GM18867 (cell line): ENCODE measurements at regions not wholly inside any gene's neighbourhood (a gene's known extent, or its start where the extent isn't known, plus 50 kb on each side); places are given as distances from the start of the nearest gene placed in this dataset.

ENCODE experiments used
- ATAC-seq: cut with Tn5 transposase; IDR thresholded peaks from one replicate; pipeline ENCODE4 v1.9.1; 2021; ENCODE audit warnings: mild to moderate bottlenecking, moderate library complexity; ENCODE audit not compliant: unreplicated experiment

DNA sequence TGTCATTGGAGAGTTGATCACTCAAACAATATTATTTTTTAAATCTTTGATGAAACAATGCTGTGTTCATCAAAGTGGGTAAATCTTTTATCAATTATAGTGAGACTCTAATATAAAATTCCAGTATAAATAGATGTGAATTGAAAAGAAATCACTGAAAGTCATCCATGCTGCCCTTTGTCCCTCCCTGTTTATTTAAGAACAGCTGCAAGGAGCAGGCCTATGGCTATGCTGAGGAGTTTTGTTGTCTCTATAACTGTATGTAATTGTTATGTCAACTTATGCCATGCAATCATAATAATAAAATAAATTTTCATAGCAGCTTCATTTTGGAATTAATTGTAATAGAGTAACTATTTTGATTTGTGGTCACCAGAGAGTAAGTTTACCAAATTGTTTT, 1272.4 kb upstream of the ADGRL4 start:
- no peak for ATAC-seq

DNA sequence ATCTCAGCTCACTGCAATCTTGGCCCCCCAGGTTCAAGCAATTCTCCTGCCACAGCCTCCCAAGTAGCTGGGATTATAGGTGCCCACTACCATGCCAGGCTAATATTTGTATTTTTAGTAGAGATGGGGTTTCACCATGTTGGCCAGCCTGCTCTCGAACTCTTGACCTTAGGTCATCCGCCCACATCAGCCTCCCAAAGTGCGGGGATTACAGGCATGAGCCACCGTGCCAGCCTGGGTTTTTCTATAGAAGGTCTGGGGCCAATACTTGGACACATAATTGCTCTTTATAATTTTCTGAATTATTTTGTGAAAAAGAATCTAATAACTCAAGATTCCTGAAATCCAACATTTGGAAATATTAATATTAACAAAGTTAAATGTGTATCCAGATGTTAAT, 1267.7 kb upstream of the ADGRL4 start:
- no peak for ATAC-seq

DNA sequence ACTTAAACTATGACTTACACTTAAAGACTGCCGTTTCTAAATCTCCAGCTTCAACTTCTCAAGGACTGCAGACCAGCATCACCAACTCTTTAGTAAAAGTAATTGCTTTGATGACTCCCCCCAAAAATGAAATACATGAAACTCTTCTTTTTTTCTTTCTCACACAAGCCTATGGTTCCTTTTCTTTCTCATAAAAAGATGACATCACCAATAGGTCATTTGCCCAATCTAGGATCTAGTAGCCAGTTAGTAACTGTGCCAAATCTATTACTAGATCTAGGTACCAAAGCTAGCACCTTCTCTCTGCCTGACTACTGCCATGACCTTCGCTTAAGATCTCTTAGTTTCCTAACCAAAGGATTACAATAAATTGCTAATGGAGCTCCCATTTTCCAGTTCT, 1266.0 kb upstream of the ADGRL4 start:
- ATAC-seq = no peak

DNA sequence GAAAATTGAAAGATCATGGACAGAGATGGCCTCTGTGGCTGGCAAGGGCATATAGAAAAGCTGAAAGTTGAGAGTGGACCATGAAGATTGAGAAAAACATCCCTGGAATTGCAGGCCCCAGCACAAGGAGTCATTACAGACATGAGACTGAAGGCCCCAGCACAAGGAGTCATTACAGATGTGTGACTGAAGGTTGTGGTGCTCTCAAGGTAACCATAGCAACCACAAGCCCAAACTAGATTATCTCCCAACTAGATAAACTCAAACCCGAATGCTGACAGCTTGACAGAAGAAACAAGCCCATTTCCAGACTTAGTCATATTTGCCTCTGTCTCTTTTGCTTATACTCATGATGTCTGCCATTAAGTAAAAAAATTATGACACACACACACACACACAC, 1252.1 kb upstream of the ADGRL4 start:
- no peak for ATAC-seq

DNA sequence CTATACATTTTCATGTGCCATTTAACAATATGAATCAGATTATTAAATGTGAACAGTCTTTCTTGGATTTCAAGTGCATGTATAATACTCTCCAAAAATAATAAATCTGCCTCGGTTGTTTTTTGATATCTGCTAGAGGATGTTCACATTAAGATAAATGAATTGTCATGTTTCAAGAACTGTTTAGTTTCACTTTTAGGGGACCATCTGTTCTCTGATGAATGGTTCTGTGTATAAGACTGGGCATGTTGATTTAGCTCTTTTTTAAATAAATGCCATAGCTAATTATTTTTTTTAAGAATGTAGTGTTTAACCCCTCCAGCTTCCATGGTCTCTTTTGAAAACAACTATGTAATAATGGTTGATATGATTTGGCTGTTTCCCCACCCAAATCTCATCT, 1245.1 kb upstream of the ADGRL4 start:
- ATAC-seq = no peak

DNA sequence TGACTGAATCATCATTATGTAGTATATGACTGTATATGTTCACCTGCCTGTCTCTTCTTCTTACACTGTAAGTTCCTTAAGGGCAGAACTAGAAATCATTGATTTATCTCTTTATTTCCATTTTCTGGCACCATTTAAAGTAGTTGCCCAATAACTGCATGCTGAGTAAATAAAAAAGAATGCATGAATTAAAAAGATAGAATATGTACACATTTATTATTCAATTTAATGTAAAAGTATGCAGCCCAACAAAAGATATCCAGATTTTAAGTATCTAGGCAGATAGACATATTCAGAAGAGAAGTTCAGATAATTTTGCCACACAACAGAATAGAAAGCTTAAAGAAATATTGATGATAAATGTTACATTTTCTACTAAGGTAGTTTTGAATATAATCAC, 1244.6 kb upstream of the ADGRL4 start:
- ATAC-seq = no peak

DNA sequence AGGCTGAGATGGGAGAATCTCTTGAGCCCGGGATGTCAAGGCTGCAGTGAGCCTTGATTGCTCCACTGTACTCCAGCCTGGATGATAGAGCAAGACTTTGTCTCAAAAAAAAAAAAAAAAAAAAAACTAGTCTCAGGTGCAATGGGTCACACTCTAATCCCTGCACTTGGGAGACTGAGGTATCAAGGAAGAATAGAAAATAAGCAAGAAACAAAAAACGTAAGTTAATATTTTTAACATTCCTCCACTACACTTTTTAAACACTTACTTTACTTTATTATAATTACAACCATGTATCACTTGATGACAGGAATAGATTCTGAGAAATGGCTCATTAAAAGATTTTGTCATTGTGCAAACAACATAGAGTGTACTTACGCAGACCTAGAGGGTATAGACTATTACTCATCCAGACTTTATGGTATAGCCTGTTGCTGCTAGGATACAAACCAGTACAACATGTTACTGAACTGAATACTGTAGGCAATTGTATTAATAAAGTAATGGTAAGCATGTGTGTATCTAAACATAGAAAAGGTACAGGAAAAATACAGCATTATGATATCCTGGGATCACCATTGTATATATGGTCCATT, 1244.1 kb upstream of the ADGRL4 start:
- ATAC-seq = no peak

DNA sequence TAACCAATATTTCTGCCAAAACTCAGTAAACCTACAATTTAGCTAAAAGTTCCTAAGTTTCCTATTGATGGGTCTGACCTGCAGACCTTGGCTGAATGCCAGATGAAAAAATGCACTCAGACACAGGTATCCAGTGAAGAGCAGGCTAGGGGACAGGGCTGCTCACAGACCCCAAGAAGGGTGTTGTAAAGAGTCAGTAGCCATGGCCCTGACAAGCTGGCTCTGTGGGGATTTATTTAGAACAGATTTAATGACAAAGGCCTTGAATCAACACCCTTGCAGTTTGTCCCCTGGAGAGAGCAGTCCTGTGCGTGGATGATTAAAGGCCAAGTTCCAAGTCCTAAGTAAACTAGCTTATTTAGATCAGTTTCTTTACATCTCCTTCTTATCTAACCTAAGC, 1243.2 kb upstream of the ADGRL4 start:
- no peak for ATAC-seq

DNA sequence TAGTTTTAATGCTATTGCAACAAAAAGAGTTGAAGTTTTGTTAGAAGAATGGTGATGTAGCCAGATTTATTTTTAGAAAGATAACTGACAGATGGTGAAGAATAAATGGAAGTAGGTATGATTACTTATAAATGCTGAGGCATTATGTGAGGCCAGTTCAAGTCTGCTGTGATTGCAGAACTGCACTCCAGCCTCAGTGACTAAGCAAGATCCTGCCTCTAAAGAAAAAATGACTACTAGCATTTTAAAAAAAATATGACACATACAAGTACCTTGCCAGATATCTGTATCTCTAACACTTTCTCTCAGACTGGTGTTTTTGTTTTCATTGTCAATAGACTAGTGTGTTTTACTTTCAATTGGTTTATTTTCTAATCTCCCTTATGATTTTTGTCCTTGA, 1242.4 kb upstream of the ADGRL4 start:
- ATAC-seq = no peak

DNA sequence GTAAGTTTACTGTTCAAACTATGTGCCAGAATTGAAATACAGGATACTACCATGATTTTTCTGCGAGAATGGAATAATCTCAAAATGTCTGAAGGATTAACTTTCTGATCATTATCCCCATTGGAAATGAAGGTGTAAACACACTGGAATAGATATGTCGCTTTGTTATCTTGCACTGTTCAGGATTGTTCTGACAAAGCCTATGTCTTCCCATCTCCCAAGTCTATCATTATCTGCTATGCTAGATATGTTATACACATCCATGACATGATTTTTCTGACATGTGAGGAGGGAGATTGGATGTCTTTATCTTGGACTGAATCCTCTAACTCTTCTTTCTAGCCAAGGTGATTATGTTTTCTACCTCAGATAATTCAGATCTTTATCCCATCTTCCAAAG, 1239.3 kb upstream of the ADGRL4 start:
- ATAC-seq = no peak

DNA sequence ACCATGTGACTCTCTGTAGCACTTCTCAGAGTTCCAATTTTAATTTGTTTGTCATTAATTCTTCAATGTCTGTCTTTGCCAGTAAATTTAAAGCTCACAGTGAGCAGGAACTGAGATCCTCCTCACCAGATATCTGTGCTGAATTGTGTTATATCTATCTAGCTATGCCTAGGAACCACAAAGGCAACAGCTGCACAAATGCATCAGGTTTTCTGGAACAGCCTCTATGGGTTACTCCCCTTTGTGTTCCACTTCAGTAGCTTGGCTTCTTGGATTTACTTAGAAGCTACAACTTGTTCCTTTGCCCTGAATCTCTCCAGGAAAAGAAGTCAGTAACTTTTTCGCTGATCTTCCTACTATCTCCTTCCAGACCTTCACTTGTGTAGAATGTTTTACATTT, 1237.8 kb upstream of the ADGRL4 start:
- no peak for ATAC-seq

DNA sequence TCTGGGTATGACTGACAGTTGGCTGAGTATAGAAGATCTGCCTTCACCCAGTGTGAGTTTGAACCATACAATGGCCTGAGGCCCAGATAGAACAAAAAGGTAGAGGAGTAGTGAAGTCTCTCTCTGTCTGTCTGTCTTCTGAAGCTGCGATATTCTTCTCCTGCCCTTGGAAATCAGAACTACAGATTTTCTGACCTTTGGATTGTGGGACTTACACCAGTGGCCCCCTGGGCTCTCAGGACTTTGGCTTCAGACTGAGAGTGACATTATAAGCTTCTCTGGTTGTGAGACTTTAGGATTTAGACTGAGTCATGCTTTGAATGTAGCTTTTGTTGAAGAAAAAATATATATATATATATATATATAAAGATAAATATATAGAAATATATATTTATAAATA, 1235.0 kb upstream of the ADGRL4 start:
- ATAC-seq = no peak

DNA sequence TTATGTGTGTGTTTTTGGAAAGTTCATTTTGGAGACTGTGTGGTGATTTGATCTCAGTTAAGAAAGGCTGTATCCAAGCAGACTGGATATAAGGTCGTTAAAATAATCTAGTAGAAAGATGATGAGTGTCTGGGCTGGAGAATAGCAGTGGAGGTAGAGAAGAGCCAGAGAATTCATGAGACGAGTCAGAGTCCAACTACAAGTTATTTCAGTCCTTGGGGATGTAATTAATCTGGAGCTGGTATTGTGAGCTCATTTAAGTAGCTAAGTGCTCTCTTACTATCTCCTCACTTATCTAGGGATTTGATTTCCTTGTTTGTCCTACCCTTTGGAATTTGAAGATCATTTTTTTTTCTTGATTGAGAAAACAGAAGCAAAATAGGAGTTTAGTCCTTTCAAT, 1219.0 kb upstream of the ADGRL4 start:
- no peak for ATAC-seq

DNA sequence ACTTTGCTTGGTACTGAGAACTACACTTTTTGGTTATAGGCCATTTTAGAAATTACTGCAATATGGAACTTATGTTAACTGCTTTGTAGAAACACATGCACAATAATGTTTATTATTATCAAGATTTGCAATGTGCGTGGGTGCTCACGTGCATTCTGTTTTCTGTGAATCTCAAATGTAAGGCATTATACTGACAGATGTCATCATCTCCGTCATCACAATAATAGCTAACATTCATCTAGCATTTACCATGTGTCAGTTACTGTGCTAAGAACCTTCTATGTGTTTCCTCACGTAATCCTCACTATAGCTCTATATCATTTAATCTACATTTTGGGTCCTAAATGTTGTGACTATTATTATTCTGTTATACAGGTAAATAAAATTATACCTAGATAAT, 1214.8 kb upstream of the ADGRL4 start:
- ATAC-seq = no peak

DNA sequence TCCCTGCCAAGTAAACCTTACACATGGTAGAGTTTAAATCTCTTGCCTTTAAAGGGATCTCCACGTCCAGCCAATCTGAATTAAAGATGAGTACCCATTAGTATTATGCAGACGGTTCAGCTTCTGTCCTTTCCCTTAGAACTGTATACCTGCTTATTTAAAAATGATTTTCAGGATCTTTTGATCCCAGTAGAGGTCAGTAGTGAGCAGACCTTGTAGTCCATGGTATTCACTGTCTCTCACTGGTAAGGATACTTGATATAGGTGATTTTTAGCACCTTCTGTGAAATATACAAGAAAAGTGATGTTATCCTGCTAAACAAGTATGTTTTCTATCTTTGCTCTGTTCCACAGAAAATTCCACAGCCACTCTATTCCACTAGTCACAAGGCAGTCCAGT, 1211.6 kb upstream of the ADGRL4 start:
- peak; percentile 80 for ATAC-seq

DNA sequence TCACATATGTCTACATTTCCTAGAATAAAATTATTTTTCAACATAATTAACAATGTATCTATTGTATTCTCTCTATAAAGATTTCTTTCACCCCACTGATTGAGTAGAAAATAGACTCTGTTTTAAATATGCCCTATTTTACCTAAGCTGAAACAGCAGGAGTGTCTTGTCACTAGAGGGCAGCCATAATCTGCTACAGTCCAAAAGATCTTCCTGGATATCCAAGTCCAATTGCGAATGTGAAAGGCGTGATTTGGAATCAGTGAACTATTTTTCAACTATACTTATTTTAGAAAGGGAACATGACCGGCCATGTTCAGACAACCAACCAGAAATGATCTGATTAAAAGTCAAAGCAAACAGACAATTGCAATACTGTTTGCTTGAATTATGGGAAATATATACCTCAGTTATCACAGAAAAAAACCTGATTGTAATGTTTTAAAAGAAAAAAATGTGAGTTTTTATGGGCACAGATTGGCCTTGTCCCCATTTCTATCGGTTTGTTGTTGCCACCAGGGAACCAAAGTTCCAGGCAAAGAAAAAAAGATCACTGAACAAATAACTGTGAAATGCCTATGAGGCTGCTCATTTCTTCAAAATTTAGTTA, 1211.0 kb upstream of the ADGRL4 start:
- no peak for ATAC-seq

DNA sequence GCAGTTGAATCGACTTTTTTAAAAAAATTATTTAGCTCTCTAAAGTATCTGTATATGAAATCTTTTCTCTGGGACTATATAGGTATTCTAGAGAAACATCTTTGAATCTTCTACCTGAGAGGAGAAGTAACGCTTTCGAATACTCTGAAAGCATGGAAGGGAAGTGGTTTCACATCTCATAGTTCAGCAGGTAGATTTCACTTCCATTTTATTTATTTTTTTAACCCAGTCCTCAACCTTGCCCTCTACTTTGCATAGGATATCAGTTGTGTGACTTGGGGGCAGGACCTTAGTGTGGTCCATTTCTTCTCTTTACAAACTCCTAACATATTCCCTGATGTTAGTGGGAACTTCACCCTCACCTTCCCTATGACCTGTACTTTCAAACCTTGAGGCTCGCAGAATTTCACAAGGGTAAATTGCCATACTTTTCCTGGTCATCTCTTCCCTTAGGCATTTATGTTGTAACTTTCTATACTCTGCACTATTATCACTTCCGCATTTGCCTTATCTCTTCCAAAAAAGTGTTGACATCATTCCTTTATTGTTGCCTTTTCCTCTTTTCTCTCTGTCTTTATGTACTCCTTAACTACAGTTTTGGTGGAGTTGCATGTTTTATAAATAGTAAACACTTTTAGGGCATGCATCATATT, 1208.5 kb upstream of the ADGRL4 start:
- peak; percentile 80 for ATAC-seq

DNA sequence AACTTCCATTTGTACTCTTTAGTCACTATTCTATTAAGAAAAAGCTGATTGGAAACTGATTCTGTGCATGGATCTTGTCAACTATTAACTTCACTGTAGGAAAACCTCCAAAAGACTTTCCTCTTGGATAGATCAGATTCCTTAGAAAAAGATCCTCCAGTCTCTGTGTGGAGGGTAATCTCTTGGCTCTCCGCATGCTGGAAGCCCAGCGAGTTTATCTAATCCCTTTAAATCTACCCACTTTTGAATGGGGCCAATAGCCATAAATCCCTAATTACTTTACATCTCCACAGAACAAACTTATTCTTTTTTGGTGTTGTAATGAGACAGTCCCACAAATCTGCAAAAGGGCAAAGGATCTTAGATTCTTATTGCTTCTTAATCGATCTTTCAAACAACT, 1206.4 kb upstream of the ADGRL4 start:
- ATAC-seq = no peak

DNA sequence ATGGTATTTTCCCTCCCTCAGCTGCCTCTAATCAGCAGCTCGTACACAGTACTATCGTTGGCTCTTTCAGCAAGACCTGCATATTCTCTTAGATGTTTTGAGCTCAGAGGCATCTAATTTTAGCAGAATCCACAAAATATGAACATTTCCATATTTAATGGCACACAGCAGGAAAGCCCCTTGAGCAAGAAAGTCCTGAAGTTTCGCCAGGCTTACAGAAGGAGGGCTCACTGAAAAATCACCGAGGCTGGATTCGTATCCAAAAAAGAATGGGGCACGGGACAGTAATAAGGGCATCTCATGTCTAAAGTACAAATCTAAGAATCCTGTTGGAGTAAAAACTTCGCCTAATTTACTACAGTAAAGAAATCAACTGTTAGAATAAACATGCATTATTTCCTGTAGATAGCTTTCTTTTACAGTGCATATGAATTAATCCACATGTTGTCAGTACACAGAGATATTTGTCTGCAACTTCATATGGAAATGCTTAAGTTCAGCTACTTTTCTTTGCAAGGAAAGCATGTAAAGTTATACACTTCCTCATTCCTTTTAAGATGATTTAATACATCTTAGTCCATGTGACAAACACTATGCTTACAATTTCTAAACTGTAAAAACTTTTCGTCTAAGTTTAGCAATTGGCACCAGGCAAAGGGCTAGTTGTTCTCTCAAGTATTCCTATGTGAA, 1205.3 kb upstream of the ADGRL4 start:
- no peak for ATAC-seq

DNA sequence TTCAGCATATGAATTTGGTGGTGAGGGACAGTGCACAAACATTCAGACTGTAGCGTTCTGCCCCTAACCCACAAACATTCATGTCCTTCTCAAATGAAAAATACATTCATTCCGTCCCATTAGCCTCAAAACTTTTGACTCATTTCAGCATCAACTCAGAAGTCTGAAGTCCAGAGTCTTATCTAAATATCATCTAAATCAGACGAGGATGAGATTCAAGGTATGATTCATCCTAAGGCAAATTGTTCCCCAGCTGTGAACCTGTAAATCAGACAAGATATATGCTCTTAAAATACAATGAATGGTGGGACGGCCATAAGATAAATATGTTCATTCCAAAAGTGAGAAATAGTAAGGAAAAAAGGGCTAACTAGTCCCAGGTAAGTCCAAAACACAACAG, 1195.6 kb upstream of the ADGRL4 start:
- ATAC-seq = no peak

DNA sequence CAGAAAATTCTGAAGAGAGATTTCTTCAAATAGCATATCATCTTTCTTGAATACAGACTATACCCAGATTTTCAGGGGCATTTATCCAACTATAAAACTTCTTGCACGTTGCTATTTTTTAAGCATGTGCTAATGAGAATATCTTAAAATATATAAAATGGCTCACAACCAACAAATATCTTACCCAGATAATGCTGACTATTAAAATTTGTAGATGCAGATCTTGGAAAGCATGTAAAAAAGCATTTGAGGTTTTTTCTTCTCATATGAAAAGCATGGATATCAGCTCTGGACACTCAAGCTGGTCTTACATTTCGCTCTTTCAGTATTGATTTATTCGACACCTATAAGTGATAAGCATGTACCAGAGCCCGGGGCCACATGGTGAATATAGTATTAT, 1187.7 kb upstream of the ADGRL4 start:
- ATAC-seq = no peak

DNA sequence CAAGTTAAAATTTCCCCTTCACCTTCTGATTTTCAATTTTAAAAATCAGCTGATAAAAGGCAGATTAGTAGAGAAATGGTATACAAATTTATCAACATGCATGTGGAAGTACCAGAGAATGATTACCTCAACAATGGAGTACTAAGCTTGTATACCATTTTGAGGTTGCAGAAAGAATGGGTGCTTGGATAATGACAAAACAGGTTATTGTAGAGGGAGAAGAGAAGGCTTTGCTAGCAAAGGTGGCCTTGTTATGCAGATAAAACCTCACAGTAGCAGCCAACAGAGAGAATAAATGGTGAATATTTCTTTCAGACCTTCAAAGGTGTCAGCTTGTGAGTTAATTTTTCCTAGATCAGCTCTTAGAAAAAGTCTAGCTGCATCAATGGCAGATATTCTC, 1174.9 kb upstream of the ADGRL4 start:
- ATAC-seq = no peak
